ENCODE measurements at regions not wholly inside any gene's neighbourhood (a gene's known extent, or its start where the extent isn't known, plus 50 kb on each side); places are given as distances from the start of the nearest gene placed in this dataset.
"Not testable (repeated sequence)": the region's sequence is repeated elsewhere in the genome, so short reads cannot be mapped to it uniquely, and the experiment has no call there.

DNA sequence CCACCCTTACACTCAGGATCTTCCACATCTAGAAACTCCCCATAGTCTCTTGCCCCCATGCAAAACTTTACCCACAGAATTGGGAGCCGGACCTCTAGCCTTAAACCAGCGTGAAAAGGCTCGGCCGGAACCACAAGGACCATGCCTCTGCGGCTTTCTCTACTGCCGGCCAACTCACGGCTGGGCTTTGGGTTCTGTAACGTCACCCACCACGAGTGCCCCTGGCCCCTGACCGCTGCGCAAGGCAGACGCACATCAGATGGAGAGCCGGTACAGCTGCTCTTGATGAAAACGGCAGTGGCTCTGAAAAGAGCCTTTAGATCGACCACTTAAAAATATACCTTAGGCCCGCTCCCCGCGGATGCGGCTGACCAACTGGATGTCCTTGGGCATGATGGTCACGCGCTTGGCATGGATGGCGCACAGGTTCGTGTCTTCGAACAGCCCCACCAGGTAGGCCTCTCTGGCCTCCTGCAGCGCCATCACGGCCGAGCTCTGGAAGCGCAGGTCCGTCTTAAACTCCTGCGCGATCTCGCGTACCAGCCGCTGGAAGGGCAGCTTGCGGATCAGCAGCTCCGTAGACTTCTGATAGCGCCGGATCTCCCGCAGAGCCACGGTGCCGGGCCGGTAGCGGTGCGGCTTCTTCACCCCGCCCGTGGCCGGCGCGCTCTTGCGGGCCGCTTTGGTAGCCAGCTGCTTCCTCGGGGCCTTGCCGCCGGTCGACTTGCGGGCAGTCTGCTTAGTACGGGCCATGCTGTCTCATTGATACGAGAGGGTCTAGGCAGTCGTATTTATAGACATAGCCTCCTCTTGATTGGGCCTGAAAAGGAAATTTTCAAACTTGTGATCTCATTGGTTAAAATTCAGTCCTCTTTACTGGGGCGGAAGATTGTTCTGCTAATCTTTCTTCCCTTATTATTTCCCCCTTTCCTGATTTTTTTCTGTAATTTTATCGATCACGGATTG, 66.3 kb downstream of the FAM72C start:
- DNase-seq: not testable (repeated sequence)

DNA sequence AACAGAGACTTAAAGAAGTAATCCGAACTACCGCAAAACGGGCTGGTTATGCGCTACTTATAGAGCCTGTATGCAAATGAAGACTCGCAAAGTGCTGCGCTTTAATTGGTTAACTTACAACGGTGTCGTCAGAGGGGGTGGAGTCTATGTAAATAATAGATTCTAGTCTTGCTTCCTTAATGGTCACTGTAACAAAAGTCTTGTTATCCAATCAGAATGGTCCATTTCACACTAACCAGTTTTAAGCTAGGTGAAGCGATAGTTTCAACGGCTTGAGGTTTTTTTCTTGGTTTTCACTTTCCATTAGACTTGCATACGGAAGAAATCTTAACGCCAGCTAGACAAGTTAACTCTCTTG, 67.2 kb downstream of the FAM72C start:
- not testable (repeated sequence) for DNase-seq

DNA sequence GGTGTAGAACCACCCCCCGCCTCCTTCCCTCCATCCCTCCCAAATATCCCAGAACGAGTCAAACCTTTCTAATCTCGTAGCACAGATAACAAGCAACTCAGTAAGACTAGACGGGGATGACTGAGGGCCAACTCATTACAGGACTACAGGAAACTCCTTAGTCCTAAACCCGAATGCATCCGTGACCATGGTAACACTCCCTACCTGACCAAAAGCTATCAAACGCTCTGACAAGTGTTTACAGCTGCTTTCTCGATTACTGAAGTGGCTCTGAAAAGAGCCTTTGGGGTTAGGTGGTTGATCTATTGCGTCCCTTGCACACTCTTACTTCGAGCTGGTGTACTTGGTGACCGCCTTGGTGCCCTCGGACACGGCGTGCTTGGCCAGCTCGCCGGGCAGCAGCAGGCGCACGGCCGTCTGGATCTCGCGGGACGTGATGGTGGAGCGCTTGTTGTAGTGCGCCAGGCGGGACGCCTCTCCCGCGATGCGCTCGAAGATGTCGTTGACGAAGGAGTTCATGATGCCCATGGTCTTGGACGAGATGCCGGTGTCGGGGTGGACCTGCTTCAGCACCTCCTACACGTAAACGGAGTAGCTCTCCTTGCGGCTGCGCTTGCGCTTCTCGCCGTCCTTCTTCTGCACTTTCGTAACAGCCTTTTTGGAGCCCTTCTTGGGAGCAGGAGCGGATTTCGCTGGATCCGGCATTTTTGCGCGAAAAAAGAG, 67.7 kb downstream of the FAM72C start:
- not testable (repeated sequence) for DNase-seq

DNA sequence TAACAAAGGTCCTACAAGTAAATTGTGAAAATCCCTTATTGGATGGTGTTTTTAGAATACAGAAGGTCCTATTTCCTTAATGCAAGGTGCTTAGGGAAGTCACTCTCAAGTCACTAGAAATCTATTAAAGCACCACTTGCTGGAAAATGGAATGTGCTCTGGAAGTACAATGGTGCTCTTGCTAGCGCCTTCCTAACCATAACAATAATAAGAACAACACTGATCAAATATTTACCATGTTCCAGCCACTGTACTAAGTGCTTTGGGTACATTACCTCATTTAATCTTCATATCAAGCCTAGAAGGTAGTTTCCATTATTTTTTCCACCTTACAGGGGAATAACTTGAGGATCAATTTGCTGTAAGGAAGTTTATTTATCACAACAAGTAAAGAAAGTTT, 75.4 kb downstream of the FAM72C start:
- not testable (repeated sequence) for DNase-seq

DNA sequence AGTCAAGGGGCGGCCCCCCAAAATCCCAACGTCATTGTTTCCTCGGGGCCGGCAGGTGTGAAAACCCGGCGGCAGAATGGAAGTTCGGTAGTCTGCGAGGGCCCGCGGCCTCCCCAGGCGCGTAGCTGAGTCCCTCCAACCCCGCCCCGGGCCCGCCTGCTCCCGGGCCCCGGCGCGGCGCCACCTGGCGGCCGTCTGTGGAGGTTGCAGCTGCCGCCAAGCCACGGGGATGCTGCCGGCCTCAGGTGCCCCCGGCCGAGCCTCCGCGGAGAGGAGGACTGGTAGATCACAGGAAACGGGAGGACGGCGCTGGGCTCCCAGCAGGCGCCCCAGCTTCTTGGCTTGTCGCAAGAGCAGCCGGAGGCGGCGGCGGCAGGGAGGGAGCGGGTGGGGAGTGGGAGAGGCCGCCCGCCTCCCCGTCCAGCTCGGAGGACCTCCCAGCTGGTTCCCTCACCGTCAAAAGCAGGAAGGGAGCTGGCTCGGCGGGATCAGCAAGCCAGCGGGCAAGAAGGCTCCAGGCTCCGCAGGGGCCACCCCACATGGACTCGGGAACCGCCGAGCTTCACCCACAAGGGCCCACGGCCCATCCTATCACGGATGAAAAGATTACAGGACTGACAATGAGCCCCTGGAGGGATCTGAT, 86.7 kb downstream of the FAM72C start:
- DNase-seq: peak in 1 of 2 experiments; percentile 61

DNA sequence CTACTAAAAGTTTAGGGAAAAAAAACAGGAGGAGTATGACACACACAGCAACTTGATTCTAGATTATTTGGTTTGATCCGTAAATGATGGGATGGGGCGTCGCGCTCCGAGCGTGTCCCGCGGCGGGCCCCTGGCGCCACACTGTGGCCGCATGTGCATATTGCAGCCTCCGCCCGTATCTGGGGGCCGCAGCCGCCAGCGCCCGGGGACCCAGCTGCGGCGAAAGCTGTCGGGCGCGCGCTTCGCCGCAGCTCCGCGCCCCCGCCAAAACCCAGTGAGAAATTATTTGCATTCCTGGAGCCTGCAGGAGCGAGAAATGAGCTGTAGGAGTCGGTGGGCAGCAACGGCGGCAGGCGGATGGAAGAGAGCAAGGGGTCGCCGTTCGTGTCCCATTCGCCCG, 87.3 kb downstream of the FAM72C start:
- not testable (repeated sequence) for DNase-seq

DNA sequence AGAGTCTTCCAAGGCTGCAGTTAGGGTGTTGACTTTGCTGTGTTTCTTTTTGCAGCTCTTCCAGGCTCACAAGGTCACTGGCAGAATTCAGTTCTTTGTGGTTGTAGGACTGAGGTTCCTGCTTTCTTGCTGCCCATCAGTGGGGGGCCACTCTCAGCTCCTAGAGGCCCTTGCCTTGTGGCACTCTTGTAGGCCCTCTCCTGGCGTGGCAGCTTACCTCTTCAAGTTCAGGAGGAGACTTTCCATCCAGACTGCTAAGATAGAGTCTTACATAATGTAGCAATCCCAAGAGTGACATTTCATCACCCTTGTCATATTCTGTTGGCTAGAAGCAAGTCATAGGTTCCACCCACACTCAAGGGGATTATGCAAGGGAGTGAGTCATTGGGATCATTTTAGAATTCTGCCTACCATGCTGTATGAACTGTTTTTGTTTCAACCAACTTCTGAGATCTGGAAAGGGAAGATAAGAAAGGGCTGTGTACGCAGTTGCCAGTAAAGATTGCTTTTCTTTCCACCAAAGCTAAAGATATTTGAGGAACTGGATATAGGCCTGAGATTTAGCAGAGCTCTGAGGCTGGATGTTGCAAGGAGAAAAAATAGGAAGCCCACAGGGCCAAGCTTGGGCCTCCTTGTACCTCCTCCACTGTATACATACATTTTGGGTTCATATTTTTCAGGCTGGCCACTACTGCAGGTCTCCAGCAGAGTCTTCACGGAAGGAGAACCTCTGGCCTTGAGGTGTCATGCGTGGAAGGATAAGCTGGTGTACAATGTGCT, 91.8 kb downstream of the FAM72C start:
- not testable (repeated sequence) for DNase-seq

DNA sequence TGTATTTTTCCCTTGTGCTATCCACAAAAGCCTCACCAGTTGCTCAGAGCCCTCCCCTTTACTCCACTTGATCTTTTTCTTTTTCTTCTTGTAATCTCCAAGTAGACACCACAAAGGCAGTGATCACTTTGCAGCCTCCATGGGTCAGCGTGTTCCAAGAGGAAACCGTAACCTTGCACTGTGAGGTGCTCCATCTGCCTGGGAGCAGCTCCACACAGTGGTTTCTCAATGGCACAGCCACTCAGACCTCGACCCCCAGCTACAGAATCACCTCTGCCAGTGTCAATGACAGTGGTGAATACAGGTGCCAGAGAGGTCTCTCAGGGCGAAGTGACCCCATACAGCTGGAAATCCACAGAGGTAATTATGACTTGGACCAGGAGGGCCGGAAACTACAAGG, 95.8 kb downstream of the FAM72C start:
- not testable (repeated sequence) for DNase-seq

DNA sequence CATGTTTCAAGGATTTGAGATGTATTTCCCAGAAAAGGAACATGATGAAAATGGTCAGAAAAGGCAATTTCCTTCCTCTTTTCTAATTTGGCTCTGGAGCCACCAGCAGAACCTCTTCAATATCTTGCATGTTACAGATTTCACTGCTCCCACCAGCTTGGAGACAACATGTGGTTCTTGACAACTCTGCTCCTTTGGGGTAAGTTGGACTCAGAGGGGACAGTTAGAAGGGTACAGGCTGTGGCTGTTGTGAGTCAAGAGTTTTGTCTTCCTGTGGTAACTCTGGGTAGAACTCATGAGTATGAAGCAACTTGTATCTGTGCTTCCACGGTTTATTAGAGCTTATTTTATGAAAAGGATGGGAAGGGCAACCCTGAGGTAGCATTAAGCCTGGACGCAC, 97.2 kb downstream of the FAM72C start:
- DNase-seq: not testable (repeated sequence)

DNA sequence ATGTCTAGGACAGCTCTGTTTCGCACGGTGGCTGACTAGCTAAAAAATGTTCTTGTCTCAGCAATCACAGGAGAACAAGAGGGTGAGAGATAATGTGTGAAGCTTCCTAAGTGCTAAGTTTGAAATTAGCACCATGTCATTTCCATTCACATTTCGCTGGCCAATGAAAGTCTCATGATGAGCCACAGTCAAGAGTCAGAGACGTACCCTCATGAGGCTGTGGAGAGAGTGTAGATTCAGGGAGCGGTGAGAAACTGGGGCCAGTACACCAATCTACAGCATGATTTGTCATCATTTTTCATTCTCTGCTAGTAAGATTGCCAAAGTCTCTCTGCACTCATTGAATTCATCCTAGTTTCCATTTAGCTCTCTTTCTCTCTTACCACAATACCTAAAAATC, 98.1 kb downstream of the FAM72C start:
- DNase-seq: not testable (repeated sequence)

DNA sequence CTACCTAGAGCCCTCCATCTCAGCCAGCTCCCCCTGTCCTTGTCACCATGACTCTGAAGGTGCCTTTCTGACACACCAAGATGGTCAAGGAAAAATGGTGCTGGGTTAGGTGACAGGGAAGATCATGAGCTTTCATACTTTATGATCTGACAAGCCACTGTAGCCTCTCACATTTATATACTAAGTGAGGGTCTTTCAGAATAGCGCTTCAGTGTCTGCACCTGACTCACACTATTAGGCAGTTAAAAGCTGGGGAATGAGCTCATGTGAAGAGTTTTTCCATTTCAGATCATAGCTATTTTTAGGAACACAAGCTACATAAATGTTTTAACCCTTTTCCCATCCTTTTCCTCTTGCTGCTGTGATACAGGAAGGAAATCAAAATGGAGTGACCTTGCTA, 101.4 kb downstream of the FAM72C start:
- DNase-seq: not testable (repeated sequence)

DNA sequence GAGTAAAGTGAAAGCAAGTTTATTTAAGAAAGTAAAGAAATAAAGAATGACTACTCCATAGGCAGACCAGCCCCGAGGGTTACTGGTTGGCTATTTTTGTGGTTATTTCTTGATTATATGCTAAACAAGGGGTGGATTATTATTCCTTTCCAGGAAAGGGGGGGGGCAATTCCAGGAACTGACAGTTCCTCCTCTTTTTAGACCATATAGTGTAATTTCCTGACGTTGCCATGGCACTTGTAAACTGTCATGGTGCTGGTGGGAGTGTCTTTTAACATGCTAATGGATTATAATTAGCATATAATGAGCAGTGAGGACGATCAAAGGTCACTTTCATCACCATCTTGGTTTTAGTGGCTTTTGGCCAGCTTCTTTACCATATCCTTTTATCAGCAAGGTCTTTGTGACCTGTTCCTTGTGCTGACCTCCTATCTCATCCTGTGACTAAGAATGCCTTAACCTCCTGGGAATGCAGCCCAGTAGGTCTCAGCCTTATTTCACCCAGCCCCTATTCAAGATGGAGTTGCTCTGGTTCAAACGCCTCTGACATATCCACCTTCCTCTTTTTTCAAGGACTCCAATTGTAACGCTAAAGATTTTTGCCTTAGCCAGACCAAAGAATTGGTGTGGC, 104.1 kb downstream of the FAM72C start:
- not testable (repeated sequence) for DNase-seq

DNA sequence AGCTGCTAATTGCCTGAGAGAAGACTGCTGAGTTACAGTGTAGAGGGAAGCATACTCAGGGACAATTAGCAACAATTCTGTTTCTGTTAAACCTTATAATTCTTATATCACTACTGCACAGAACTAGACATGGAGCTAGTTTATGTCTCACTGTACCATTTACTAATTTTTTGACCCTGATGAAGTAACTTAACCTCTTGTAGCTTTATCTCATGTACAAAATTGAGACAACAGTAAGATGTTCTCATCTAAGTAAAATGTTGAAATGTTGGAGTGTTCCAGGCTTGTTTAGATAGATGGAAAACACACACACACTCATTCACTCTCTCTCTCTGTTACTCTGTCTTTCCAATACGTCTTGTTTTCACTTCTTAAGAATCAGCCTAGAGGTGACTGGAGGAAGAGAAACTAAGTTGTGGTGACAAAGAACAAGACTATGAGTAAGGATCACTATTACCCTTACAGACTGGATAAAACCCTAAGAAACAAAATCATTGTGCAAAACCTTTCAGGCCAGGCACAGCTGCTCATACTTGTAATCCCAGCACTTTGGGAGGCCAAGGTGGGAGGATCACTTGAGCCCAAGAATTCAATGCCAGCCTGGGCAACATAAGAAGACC, 107.8 kb downstream of the FAM72C start:
- DNase-seq: not testable (repeated sequence)

DNA sequence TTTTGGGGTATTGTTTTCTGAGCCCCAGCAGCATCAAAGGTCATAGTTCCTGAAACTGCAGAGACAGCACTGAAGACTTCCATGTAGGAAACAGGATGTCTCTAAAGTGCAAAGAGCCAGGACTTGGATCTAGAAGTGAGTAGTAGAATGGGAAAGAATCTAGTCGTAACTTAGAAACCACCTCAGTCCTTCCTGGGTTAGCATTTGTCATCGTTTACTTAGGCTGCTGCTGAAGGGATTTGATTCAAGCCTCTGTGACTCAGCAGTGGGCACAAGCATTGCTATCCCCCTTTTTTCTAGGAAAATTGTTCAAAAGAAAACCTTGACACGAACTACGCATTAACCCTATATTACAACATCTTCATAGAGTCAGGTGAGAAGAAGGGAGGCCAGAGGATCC, 109.1 kb downstream of the FAM72C start:
- DNase-seq: not testable (repeated sequence)

DNA sequence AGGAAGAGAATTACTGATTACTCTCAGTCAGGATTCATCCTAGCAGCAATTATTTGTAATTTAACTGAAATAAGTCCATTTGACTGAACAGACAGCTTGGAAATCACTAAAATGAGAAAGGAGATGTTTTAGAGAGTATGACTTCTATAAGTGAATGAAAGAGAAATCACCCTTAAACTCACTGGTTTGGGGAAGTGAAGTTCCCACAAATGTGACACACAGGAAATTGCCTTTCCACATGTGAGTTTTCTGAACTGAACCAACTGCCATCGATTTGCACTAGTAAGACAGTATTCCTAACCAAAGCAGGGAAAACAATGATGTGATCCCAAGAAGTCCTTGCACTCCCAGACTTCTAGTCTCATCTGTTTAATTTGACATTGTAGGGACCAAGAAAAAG, 110.5 kb downstream of the FAM72C start:
- DNase-seq: not testable (repeated sequence)

DNA sequence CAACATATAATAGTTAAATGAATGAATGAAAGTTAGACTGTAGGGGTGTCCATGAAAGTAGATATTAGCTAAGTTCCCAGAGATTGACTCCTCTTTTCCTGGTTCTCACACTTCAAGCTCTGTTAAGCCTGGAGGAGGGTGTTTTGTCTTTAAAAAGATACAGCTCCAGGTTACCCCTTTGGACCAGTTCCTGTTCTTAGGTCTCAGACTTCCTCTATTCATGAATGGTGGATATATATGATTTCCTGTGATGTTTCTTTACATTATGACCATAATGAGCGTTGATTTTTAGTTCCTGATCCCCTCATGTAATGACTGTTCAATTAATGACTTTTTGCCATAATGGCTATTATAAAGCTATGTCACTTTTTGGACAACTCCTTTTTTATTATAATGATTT, 115.9 kb downstream of the FAM72C start:
- not testable (repeated sequence) for DNase-seq

DNA sequence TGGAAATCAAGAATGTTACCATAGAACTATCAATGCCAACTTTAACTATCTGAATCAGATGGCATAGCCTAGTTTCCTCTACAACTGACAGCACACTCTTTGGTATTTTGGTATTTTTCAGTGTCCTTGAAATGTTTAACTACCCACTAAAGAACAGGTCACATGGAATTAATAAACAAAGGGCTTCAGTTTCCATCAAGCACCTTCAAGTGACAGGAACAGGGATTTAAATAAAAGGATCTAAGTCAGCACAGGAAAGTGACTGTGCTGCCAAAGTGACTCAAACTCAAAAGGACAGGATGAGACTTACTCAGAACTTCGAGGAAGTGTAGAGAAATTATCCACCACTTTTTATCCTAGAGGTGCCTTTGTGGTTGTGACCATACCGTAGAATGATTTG, 117.7 kb downstream of the FAM72C start:
- DNase-seq: not testable (repeated sequence)

DNA sequence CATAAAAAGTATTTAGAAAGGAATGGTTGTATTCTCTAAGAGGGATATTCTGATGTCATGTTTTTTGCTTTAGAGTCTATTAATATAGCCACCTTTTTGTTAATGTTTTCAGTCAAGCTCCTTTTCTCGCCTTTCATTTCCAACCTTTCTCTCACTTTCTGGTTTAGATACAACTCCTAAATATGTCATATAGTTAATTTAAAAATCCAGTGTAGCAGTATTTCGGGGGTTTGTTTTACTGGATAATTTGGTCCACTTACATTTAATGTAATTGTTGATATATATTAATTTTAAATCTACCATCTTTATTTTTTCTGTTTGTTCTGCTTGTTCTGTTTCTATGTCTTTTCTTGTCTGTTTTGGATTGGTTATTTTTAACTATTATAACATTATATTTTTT, 121.1 kb downstream of the FAM72C start:
- not testable (repeated sequence) for DNase-seq

DNA sequence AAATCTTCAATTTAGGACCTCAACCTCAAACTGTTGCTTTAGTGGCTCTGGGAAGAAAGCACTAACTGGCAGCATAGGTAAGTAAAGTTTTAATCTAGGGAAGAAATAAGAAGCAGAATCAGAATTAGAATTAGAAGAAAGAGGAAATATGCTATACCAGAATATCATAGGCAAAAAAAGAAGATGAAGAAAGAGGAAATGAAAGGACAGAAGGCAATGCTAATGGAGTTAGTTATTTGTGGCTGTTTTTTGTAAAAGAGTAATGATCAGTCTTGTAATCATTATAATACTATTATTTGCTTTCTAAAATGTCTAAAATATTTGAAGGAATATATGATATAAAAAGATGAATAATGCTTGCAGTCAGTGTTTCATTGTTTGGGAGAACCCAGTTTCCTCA, 122.9 kb downstream of the FAM72C start:
- DNase-seq: not testable (repeated sequence)

DNA sequence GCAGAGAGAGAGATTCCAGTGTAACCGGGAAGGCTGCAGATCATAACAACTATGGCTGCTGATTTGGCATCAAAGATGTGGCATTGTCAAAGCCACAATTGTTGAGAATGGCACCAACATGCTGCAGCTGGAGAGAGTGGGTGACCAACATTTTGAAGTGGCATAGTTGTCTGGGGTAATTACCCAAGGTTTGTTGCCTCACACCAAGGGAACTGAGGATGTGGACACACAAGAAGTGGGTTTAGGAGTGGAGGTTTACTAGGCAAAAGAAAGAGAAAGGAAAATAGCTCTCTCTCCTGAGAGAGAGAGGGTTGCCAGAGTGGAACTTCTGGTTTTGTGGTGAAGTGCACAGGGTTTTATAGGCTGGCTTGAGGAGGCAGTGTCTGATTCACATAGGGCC, 126.6 kb downstream of the FAM72C start:
- DNase-seq: not testable (repeated sequence)

DNA sequence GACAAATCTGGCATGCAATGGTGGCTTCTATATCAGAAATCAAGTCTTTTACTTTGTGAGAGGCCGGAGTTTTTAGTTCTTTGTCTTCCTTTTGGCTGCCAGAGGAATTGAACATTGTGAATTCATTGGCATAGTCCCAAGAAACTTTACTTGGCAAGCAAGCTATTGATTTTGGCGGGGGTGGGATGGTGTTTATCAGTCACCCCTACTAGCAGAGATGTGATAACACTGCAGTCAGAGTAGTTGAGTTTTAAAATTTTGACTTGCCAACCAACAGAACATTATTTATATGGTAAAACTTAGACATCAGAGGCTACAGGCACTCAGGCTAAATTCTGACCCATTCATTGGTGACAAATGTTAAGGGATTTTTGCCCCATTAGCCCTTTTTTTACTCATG, 129.7 kb downstream of the FAM72C start:
- DNase-seq: not testable (repeated sequence)

DNA sequence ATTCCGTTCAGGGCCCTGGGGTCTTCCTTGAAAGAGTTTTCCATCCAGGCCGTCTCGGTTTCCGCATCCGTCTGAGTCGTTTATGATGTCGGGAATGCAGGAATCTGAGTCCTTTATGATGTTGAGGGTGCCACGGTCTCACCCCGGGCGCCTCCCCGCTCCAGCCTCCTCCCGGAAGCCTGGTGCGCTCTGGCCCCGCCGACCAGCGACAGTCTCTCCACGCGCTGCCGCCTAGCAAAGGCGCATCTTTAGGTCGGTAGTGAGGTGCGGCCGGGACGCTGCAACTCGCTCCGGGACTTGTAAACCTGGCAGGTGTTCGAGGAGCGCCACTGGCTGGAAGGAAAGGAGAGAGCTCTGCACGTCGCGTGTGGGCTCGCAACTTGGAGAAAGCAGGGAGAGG, 132.6 kb downstream of the FAM72C start:
- not testable (repeated sequence) for DNase-seq

All from NCI-H526 (cell line).